ENCODE measurements at regions not wholly inside any gene's neighbourhood (a gene's known extent, or its start where the extent isn't known, plus 50 kb on each side); places are given as distances from the start of the nearest gene placed in this dataset.

DNA sequence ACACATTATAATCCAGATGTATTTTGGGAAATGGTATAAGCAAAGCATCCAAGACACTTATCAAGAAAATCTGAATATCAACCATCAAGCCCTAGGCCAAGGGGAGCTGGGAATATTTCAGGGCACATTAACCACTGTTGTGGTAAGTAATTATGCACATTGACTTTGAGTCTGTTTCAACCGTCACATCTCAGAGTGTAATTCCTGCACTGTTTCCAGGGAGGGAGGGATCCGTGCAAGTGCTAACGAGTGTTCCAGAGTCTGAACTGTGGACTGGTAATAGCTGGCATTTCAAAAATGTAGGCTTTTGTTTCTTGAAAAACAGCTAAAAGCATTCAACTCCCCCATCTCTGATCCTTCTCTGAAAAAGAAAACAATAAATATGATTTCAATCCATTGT, 681.6 kb downstream of the BCL11A start:
- Histone ChIP-seq H3K36me3 (ENCODE audit: control insufficient read depth in 2 of 3, insufficient read depth in 3 of 3, low read length in 3 of 3) (no peaks in the 10 kb centered on the region), H3K9me3 (ENCODE audit: control insufficient read depth in 2 of 3, low read length in 3 of 3) (no peaks in the 10 kb centered on the region), H3K4me3 (ENCODE audit: low read length) (no peak overlapping the region), H3K27me3 (ENCODE audit: control insufficient read depth in 2 of 2, insufficient read depth in 2 of 2, low read length in 2 of 2) (no peaks in the 10 kb centered on the region), H3K27ac (ENCODE audit: low read depth, low read length) (no peak overlapping the region), H3K4me1 (ENCODE audit: control insufficient read depth in 2 of 2, insufficient read depth in 2 of 2, low read length in 2 of 2) (no peaks in the 10 kb centered on the region)
- Mint-ChIP-seq H3K4me3 (no peak overlapping the region), H3K27ac (no peak overlapping the region), H3K9me3 (peaks cover 0 to 6% (median 0%) of the 10 kb centered on the region in 11 donors), H3K36me3 (no peaks in the 10 kb centered on the region), H3K27me3 (no peaks in the 10 kb centered on the region), H3K4me1 (peaks cover 0 to 7% (median 5%) of the 10 kb centered on the region in 7 donors)
- DNase-seq (no peak), ATAC-seq (no peak)
- intact Hi-C loops (cut with micrococcal nuclease): no loop called here
- POLR2A ChIA-PET: no interaction called here
- CTCF ChIA-PET: interaction anchor here (1.8 kb wide), 1 partner anchor 14 kb away, joined by 4 read pairs; no protein-coding TSS in a partner anchor

GRCh38 chr2:59868981-59869380, 684.5 kb downstream of the BCL11A start:
- ChIA-PET POLR2A (no interaction called here), CTCF (no interaction called here)
- Histone ChIP-seq H3K27me3 (ENCODE audit: control insufficient read depth in 2 of 2, insufficient read depth in 2 of 2, low read length in 2 of 2) (no peaks in the 10 kb centered on the region), H3K4me3 (ENCODE audit: low read length) (no peak overlapping the region), H3K4me1 (ENCODE audit: control insufficient read depth in 2 of 2, insufficient read depth in 2 of 2, low read length in 2 of 2) (no peaks in the 10 kb centered on the region), H3K36me3 (ENCODE audit: control insufficient read depth in 2 of 3, insufficient read depth in 3 of 3, low read length in 3 of 3) (no peaks in the 10 kb centered on the region), H3K9me3 (ENCODE audit: control insufficient read depth in 2 of 3, low read length in 3 of 3) (no peaks in the 10 kb centered on the region), H3K27ac (ENCODE audit: low read depth, low read length) (no peak overlapping the region)
- Mint-ChIP-seq H3K9me3 (no peaks in the 10 kb centered on the region), H3K4me1 (peaks cover 0 to 4% (median 0%) of the 10 kb centered on the region in 7 donors), H3K4me3 (no peak overlapping the region), H3K27me3 (no peaks in the 10 kb centered on the region), H3K36me3 (no peaks in the 10 kb centered on the region), H3K27ac (no peak overlapping the region)
- ATAC-seq: no peak
- intact Hi-C loops (cut with micrococcal nuclease): no loop called here
- DNase-seq: no peak

DNA sequence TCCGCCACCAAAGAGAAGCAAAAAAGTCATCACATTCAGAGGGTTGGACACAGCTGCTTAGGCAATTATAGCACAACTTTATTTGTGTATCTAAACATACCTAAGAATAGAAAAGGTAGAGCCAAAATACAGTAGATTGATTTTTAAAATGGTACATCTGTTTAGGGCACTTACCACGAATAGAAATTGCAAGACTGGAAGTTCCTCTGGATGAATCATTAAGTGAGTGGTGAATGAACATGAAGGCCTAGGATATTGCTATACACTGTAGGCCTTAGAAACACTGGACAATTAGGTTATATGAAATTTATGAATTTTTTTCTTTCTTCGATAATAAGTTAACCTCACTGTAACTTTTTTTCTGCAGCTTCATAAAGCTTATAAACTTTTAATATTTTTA, 687.0 kb downstream of the BCL11A start:
- ChIA-PET POLR2A (no interaction called here), CTCF (no interaction called here)
- no peak overlapping the region for H3K4me3 Mint-ChIP-seq
- H3K36me3 Mint-ChIP-seq: peaks cover 0 to 7% (median 6%) of the 10 kb centered on the region in 5 donors
- DNase-seq (no peak), ATAC-seq (no peak)
- H3K4me1 ChIP-seq (ENCODE audit: control insufficient read depth in 2 of 2, insufficient read depth in 2 of 2, low read length in 2 of 2): no peaks in the 10 kb centered on the region
- H3K9me3 Mint-ChIP-seq: peaks cover 0 to 13% (median 8%) of the 10 kb centered on the region in 11 donors
- no peaks in the 10 kb centered on the region for H3K27me3 Mint-ChIP-seq
- H3K9me3 ChIP-seq (ENCODE audit: control insufficient read depth in 2 of 3, low read length in 3 of 3): peaks cover 0 to 4% (median 0%) of the 10 kb centered on the region in 3 experiments
- intact Hi-C loops (cut with micrococcal nuclease): no loop called here
- no peak overlapping the region for H3K4me3 ChIP-seq (ENCODE audit: low read length)
- no peaks in the 10 kb centered on the region for H3K36me3 ChIP-seq (ENCODE audit: control insufficient read depth in 2 of 3, insufficient read depth in 3 of 3, low read length in 3 of 3)
- H3K27me3 ChIP-seq (ENCODE audit: control insufficient read depth in 2 of 2, insufficient read depth in 2 of 2, low read length in 2 of 2): no peaks in the 10 kb centered on the region
- H3K27ac ChIP-seq (ENCODE audit: low read depth, low read length): no peak overlapping the region
- peaks cover 0 to 4% (median 0%) of the 10 kb centered on the region in 7 donors for H3K4me1 Mint-ChIP-seq
- no peak overlapping the region for H3K27ac Mint-ChIP-seq

DNA sequence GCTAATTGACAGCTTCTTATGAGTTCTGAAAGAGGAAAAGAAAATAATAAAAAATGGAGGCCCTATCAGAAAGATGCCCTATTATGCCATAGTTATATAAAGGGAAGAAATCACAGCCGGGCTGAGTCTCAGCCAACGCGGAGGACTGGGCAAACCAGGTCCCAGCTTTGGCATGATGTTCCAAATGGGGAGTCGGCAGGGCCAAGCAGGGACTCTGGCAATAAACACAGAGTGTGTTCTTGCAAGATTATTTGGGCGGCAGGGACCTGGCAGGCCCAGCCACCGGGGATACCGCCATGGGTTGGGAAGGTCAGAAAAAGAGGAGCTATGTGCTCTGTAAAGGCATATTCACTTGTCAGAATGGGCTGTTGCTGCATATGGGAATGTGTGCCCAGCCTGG, 694.9 kb downstream of the BCL11A start:
- ChIA-PET CTCF (no interaction called here), POLR2A (no interaction called here)
- intact Hi-C loops (cut with micrococcal nuclease): no loop called here
- ATAC-seq: no peak
- Mint-ChIP-seq H3K9me3 (peaks cover 0 to 22% (median 13%) of the 10 kb centered on the region in 11 donors), H3K36me3 (peaks cover 0 to 11% (median 6%) of the 10 kb centered on the region in 5 donors), H3K4me3 (no peak overlapping the region), H3K4me1 (no peaks in the 10 kb centered on the region), H3K27ac (no peak overlapping the region), H3K27me3 (no peaks in the 10 kb centered on the region)
- Histone ChIP-seq H3K4me1 (ENCODE audit: control insufficient read depth in 2 of 2, insufficient read depth in 2 of 2, low read length in 2 of 2) (no peaks in the 10 kb centered on the region), H3K27ac (ENCODE audit: low read depth, low read length) (no peak overlapping the region), H3K36me3 (ENCODE audit: control insufficient read depth in 2 of 3, insufficient read depth in 3 of 3, low read length in 3 of 3) (no peaks in the 10 kb centered on the region), H3K4me3 (ENCODE audit: low read length) (no peak overlapping the region), H3K27me3 (ENCODE audit: control insufficient read depth in 2 of 2, insufficient read depth in 2 of 2, low read length in 2 of 2) (no peaks in the 10 kb centered on the region), H3K9me3 (ENCODE audit: control insufficient read depth in 2 of 3, low read length in 3 of 3) (peaks cover 0 to 10% (median 0%) of the 10 kb centered on the region in 3 experiments)
- DNase-seq: no peak

DNA sequence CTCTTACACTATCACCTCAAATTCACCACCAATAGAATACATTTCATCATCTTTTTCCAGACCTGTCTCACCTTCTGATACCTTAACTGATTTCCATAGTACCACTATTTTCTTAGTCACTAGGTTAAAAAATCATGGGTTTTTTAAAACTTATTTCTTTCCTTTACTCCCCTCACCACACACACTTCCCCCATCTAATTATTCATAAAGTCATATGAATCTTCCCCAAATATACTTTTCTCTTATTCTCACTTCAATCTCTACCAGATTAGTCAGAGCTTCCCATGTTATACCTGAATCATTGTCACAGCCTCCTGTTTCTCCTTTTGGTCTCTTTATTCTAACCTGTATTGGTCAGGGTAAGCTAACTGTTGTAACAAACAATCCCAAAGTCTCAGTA, 696.3 kb downstream of the BCL11A start:
- H3K4me3 ChIP-seq (ENCODE audit: low read length): no peak overlapping the region
- Mint-ChIP-seq H3K27me3 (no peaks in the 10 kb centered on the region), H3K9me3 (peaks cover 0 to 16% (median 9%) of the 10 kb centered on the region in 11 donors), H3K4me1 (no peaks in the 10 kb centered on the region), H3K36me3 (peaks cover 0 to 6% (median 1%) of the 10 kb centered on the region in 5 donors), H3K4me3 (no peak overlapping the region), H3K27ac (no peak overlapping the region)
- DNase-seq (no peak), ATAC-seq (no peak)
- POLR2A ChIA-PET: no interaction called here
- H3K27me3 ChIP-seq (ENCODE audit: control insufficient read depth in 2 of 2, insufficient read depth in 2 of 2, low read length in 2 of 2): no peaks in the 10 kb centered on the region
- H3K4me1 ChIP-seq (ENCODE audit: control insufficient read depth in 2 of 2, insufficient read depth in 2 of 2, low read length in 2 of 2): no peaks in the 10 kb centered on the region
- no peaks in the 10 kb centered on the region for H3K36me3 ChIP-seq (ENCODE audit: control insufficient read depth in 2 of 3, insufficient read depth in 3 of 3, low read length in 3 of 3)
- CTCF ChIA-PET: no interaction called here
- peaks cover 0 to 10% (median 0%) of the 10 kb centered on the region in 3 experiments for H3K9me3 ChIP-seq (ENCODE audit: control insufficient read depth in 2 of 3, low read length in 3 of 3)
- no peak overlapping the region for H3K27ac ChIP-seq (ENCODE audit: low read depth, low read length)
- intact Hi-C loops (cut with micrococcal nuclease): no loop called here

GRCh38 chr2:59856391-59856790, 697.1 kb downstream of the BCL11A start:
- DNase-seq (no peak), ATAC-seq (no peak)
- Mint-ChIP-seq H3K36me3 (peaks cover 0 to 5% (median 0%) of the 10 kb centered on the region in 5 donors), H3K4me3 (no peak overlapping the region), H3K4me1 (no peaks in the 10 kb centered on the region), H3K27ac (no peak overlapping the region), H3K27me3 (no peaks in the 10 kb centered on the region), H3K9me3 (peaks cover 0 to 9% (median 6%) of the 10 kb centered on the region in 11 donors)
- Histone ChIP-seq H3K4me3 (ENCODE audit: low read length) (no peak overlapping the region), H3K9me3 (ENCODE audit: control insufficient read depth in 2 of 3, low read length in 3 of 3) (peaks cover 0 to 5% (median 0%) of the 10 kb centered on the region in 3 experiments), H3K27ac (ENCODE audit: low read depth, low read length) (no peak overlapping the region), H3K27me3 (ENCODE audit: control insufficient read depth in 2 of 2, insufficient read depth in 2 of 2, low read length in 2 of 2) (no peaks in the 10 kb centered on the region), H3K36me3 (ENCODE audit: control insufficient read depth in 2 of 3, insufficient read depth in 3 of 3, low read length in 3 of 3) (no peaks in the 10 kb centered on the region), H3K4me1 (ENCODE audit: control insufficient read depth in 2 of 2, insufficient read depth in 2 of 2, low read length in 2 of 2) (no peaks in the 10 kb centered on the region)
- intact Hi-C loops (cut with micrococcal nuclease): no loop called here
- ChIA-PET CTCF (no interaction called here), POLR2A (no interaction called here)

DNA sequence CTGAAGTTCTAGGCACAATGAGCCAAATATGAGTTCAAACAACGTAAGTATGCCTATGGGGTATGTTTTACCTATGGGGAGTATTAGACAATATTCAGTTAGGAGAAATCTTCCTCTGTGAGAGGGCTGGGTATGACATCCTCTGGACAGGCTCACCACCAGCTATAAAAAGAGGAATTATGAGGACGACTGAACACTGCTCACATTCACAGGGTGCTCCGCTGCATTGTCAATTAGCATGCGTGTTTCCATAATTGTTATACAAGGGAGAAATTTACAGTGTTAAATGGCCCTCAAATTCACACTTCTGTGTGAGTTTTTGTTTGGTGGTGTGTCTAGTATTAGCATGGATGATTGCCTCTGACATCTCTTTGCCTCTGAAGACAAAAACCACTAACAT, 700.4 kb downstream of the BCL11A start:
- Mint-ChIP-seq H3K4me3 (no peak overlapping the region), H3K36me3 (no peaks in the 10 kb centered on the region), H3K9me3 (peaks cover 0 to 1% (median 0%) of the 10 kb centered on the region in 11 donors), H3K27me3 (no peaks in the 10 kb centered on the region), H3K4me1 (no peaks in the 10 kb centered on the region), H3K27ac (no peak overlapping the region)
- intact Hi-C loops (cut with micrococcal nuclease): no loop called here
- Histone ChIP-seq H3K4me3 (ENCODE audit: low read length) (no peak overlapping the region), H3K27me3 (ENCODE audit: control insufficient read depth in 2 of 2, insufficient read depth in 2 of 2, low read length in 2 of 2) (no peaks in the 10 kb centered on the region), H3K9me3 (ENCODE audit: control insufficient read depth in 2 of 3, low read length in 3 of 3) (no peaks in the 10 kb centered on the region), H3K36me3 (ENCODE audit: control insufficient read depth in 2 of 3, insufficient read depth in 3 of 3, low read length in 3 of 3) (no peaks in the 10 kb centered on the region), H3K27ac (ENCODE audit: low read depth, low read length) (no peak overlapping the region), H3K4me1 (ENCODE audit: control insufficient read depth in 2 of 2, insufficient read depth in 2 of 2, low read length in 2 of 2) (no peaks in the 10 kb centered on the region)
- ATAC-seq: no peak
- POLR2A ChIA-PET: no interaction called here
- no peak for DNase-seq
- CTCF ChIA-PET: no interaction called here

All from naive thymus-derived CD4-positive, alpha-beta T cell (primary cell).